HG02763 (cell line): ENCODE measurements at regions not wholly inside any gene's neighbourhood (a gene's known extent, or its start where the extent isn't known, plus 50 kb on each side); places are given as distances from the start of the nearest gene placed in this dataset.
"Not testable (repeated sequence)": the region's sequence is repeated elsewhere in the genome, so short reads cannot be mapped to it uniquely, and the experiment has no call there.

Experiments used
- ATAC-seq: cut with Tn5 transposase; IDR thresholded peaks from one replicate; pipeline ENCODE4 v1.9.1; 2021; ENCODE audit warnings: mild to moderate bottlenecking, moderate library complexity; ENCODE audit not compliant: unreplicated experiment

DNA sequence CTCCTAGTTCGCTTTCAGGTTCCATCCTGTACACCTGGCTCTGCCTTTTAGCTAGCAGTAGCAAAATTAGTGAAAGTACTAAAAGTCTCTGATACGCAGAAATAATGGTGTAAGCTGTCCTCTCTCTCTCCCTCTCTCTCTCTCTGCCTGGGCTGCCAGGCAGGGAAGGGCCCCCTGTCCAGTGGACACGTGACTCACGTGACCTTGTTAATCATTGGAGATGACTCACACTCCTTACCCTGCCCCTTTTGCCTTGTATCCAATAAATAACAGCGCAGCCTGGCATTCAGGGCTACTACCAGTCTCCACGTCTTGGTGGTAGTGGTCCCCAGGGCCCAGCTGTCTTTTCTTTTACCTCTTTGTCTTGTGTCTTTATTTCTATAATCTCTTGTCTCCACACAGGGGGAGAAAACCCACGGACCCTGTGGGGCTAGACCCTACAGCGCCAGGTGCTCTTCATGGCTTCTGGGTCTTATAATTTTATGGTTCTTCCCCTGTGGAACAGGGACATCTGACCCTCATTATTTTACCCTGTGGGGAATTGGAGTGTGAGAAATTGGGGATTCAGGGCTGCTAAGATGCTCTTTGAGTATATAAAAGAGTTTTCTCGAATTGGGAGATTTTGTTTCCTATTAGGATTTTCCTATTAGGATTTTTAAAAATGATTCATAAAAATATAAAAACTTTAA, 1348.2 kb downstream of the GATA3 start:
- ATAC-seq: not testable (repeated sequence)

DNA sequence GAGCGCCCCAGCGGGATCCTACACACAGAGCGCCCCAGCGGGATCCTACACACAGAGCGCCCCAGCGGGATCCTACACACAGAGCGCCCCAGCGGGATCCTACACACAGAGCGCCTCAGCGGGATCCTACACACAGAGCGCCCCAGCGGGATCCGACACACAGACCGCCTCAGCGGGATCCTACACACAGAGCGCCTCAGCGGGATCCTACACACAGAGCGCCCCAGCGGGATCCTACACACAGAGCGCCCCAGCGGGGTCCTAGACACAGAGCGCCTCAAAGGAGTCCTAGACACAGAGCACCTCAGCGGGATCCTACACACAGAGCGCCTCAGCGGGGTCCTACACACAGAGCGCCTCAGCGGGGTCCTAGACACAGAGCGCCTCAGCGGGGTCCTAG, 1352.7 kb downstream of the GATA3 start:
- not testable (repeated sequence) for ATAC-seq

DNA sequence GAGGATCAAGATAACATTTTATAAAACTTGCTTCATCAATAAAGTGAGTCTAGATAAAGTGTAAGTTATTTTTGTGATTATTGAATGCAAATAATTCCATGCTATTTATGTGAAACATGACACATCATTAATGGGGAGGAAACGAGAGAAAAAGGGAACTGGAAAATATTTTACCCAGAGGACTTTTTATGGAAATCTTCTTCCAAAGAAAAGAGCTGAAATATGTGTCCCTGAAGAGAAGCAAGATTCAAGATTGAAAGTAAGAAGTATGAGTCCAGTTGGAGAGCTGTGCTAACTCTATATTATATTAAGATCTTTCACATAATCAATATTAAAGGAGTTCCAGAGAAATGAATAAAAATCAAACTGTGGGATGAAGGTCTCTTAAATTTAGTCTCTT, 1361.8 kb downstream of the GATA3 start:
- ATAC-seq: no peak

DNA sequence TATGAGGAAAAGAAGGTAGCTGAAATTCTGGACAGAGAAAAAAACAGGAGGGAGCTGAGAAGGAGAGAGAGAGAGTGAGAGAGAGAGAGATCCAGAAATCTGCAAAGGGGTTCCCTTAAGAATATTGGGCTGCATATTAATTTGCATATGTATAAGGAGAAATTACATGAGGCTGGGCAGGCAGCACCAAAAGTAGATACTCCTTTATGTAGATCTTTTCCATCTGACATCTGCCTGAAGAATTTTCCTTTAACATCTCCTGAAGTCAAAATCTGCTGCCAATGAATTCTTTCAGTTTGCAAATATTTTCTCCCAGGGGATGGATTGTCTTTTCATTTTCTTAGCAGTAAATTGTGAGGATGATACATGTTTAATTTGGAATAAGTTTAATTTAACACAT, 1365.3 kb downstream of the GATA3 start:
- no peak for ATAC-seq

DNA sequence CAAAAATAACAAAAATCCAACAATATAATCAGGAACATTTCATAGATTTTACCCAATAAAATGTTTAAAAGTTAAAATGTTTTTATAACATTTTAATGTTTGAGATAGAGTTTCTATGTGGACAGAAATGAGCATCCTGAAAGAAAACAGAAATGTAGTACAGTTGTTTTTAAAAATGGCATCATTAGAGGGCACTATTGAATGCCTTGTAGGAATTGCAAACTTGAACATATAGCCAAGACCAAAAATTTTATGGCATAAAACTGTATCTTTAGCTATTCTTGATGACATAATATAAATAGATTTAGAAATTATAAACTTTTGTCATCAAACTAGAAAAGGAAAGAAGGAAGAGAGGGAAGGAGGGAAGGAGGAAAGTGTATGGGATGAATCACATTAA, 1372.7 kb downstream of the GATA3 start:
- no peak for ATAC-seq

DNA sequence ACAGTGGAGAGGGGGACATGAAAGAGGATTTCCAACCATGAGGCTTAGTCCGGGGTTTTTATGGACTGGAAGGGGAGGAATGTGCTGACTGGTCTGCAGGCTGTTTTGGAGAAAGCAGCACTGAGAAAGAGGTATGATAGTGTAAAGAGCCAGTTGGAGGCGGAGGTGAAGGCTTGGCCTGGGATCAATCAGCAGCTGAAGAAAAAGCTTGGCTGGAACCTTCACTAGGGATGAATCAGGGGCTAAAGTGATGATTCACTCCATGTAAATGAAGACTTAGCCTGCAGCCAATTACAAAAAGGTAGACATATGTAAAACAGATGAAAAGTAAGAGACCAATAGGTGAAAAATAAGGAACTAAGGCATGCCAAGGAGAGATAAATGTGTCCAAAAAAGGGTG, 1382.6 kb downstream of the GATA3 start:
- ATAC-seq: no peak

DNA sequence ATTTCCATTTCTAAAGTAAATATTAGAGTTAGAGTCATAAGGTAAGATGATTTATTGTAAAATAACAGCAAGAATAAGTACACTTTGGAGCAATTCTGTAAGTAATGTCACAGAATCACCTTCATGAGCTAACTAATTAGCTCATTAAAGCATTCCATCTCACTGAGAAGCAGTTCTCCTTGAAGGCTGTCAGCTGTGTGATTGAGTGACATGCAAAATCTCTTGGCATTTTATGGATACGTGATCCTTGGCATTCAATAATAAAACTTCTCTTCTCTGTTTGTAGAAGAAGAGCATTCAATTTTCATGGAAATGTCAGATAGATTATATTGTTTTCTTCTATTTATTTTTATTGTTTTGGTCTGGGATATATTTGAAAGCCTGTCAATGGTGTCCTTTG, 1389.3 kb downstream of the GATA3 start:
- ATAC-seq: no peak

DNA sequence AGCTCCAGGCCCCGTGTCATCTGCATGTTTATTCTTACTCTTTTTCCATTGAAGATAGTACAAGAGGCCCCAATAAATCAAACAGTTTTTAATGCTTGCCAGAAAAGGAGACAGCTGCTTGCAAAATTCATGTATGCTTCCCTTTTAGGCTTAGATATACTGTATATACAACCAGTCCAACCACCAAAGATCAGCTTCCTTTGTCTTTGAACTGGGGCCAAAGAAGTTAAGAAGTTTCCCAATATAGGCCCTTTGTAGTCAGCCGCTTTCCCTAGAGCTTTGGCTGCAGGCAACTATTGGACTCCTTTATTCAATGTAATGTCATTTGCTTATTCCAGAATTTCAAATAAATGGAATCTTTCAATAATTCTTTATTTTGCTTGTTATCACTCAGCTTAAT, 1395.0 kb downstream of the GATA3 start:
- no peak for ATAC-seq

DNA sequence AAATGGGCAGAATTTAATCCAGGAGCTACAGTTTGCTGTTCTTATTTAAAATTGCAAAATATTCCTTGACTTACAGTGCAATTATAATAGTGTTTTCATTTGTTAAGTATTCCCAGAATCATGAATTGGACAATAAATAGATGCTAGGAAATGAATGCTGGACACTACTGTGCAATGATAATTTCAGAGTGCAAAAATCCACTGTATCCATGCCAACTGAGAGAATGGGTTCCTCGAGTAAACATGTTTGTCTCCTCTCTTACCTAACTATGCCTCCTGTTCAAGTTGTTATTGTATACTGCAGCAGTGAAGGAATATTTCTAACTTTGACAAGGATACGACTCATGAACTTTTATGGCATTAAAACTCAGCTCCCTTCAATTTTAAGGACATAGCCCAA, 1396.3 kb downstream of the GATA3 start:
- ATAC-seq: no peak

DNA sequence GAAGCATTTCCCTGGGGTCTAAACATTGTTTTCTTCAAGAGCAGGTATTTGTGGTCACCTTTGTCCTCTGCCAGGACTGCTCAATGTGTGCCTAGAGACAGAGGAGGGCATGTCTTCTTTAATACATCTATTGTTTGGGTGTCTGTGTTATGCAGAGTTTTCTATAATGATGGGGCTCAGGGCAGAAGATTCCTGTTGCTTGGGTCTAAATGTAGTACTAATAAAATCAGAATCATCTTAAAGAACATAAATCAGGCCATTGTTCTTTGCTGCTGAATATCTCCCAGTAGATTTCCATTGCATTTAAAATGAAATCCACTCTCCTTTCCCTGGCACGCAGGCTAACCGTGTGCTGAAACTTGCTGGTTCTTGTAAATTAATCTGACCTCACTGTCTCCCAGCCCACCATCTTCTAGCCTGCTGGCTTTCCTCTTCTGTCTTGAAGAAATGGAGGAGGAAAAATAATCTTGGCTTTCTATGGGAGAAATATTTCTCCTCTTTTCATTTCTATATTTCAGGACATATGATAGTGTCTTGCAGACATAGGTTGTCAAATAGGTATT, 1396.8 kb downstream of the GATA3 start:
- no peak for ATAC-seq

DNA sequence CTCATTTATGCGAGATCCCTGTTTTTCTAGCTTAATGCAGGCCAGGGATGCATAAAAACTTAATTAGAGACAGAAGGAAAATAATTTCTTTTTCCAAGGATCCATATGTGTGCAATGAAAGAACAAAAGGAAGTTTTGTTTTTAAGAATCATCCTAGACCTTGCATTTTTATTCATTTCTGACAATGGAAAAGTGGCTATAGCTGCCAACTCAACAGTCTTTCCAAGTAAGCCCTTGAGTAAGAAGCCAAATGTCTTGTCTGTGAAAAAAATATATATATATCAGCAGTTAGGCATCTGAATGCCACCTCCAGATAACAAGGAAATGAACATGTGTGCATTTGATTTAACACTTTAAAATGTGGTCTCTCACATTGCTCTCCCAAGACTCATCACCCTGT, 1397.6 kb downstream of the GATA3 start:
- no peak for ATAC-seq

DNA sequence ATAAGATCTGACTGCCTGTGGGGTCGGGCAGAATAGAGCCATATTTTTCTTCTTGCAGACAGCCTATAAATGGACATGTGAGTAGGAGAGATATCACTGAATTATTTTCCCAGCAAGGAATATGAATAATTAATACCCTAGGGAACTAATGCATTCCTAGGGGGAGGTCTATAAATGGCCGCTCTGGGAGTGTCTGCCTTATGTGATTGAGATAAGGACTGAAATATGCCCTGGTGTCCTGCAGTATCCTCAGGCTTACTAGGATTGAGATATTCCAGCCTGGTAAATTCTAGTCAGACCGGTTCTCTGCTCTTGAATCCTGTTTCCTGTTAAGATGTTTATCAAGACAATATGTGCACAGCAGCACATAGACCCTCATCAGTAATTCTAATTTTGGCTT, 1399.4 kb downstream of the GATA3 start:
- ATAC-seq: not testable (repeated sequence)

DNA sequence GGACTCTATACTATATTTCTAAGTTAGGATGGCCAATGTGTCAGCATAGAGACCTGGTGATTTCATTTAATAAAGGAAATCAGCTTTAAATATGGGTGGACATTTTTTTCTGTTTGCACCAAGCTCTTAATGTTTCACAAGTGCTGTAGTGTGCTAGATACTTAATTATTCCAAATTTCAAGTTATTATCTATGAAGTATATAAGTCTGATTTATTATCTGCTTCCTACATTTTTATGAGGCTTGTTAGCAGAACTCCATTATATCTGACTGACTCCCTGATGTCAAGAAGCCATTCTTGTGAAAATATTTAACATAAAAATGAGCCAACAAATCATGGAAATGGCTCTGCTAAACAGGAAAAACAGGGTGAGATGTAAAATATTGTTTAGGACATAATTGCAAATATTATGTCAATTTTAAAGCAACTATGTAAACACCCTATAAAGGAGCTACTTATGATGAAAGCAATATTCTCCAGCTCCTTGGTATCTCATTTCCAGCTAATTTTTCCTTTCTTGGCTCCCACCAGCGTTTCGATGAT, 1415.2 kb downstream of the GATA3 start:
- ATAC-seq: no peak

DNA sequence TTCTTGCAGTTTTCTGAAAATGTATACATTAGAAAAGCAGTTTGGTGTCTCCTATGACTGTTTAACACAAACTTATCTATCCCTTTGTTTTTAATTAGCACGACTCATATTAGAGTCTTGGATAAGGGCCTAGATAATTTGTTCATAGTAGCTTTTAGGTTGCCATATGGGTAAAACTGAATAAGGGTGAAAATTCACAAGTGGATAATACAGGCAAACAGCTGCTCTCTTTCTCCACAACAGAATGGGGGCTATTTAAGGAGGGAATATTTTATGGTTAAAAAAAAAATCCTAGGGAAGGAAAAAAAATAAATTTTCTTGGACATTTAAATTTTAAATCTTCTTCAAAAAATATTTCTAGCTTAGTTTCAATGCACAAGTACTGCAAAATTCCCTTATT, 1416.1 kb downstream of the GATA3 start:
- no peak for ATAC-seq

DNA sequence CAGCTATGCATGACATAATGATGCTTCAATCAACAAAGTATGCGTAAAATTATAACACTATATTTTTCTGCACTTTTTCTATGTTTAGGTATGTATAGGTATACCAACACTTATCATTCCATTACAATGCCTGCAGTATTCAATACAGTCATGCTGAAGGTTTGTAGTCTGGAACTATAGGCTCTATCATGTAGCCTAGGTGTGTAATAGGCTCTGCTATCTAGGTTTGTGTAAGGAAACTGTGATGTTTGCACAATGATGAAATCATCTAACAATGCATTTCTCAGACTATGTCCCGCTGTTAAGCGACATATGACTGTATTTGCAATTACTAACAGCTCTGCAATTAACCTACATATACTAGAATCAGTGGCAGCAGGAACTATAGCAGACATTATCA, 1447.5 kb downstream of the GATA3 start:
- ATAC-seq: no peak

DNA sequence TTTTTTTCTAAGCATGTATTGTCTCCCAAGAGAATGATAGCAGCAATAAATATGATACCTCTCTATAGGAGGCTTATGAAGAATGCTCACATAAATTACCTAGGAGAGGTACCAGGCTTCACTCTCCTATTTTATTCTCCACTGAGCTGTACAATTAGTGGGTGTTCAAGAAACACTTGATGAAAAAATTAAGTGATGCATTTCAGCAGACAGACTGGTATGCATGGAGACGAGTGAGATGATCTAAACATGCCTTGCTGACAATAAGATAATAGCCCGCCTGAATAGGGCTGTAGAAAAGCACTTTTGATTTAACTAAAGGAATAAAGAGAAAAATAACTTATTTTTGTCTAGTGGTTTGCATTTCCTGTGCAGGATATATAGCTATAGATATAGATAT, 1449.7 kb downstream of the GATA3 start:
- ATAC-seq: no peak

DNA sequence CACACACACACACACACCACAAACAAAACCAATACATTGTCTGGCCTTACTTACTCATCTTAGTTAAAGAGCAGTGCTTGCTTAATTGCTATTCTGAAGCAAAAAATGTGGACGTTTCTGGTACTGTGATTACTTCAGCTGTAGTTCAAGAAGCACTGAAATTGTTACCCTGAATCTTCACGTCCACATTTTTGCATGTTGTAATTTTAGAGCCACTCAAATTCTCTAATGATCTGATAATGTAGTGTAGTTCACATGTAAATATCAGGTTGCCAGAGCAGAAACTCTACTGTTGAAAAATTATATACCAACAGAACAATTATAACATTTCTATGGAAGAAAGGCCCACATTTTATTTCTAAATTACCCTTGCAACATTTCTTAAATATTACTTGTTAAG, 1451.1 kb downstream of the GATA3 start:
- no peak for ATAC-seq

DNA sequence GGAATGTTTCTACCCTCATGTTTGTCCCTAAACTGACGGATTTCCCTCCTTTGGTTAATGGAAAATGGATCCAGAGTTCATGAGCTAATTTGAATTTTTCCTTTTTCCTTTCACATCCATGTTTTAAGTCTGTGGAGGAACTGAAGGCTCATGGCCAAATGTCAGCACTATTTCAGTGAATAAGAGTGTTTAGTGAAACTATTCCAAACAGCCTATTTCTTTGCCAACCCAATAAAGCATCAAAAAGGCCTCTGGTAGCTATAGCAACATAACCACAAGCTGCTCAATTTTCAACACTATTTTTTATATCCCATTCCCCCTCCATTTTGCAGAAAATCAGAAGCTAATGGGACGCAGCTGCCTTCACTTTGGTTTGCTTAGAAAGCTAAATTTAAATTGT, 1454.1 kb downstream of the GATA3 start:
- no peak for ATAC-seq

DNA sequence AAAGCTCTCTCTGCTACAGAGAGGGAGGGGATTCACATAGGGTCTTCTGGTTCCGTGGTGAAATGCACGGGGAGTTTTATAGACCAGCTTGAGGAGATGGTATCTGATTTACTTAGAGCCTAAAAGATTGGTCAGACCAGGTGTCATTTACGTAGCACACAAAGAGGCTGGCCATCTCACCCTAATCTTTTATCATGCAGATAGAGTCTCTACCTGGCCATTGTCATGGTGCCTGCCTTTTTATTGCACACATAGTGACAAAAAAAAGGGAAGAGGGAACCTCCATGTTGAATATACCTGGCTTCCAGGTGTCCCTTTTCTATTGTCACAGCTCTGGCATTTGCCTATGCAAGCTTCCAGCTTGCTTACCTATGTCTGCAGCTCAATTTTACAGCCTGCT, 1456.1 kb downstream of the GATA3 start:
- ATAC-seq: no peak

DNA sequence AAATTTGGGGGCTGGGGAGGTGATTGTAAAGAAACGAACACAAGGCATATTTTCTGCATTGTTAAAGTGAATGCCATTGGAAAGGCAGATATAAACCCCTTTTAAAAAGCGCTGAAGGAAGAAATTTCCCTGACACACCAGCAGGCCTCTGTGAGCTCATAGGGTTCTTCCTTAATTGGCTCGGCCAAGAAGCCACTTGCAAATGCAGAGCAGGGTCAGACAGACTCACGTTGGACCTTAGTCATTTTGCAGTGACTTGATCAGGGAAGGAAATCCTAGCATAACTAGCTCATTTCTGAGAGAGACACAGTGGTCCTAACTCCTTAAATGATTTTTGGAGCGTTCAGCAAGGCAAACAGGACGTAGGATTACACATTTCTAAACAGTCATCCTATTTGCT, 1461.4 kb downstream of the GATA3 start:
- no peak for ATAC-seq

DNA sequence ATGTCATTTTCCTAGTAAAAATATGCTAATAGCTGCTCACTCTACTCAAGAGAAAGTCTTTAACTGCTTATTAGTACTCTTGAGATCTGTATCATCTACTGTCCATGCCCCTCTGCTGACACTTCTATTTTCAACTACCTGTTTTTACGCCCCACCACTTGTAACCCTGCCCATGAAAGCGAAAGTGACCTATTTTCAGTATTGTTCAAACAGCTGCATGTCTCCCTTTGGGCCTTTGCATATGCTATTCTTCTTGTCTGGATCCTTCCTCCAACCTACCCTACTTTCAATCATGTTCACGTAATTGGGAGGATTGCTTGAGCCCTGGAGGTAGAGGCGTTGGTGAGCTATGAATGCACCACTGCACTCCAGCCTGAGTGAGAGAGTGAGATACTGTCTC, 1481.3 kb downstream of the GATA3 start:
- no peak for ATAC-seq

DNA sequence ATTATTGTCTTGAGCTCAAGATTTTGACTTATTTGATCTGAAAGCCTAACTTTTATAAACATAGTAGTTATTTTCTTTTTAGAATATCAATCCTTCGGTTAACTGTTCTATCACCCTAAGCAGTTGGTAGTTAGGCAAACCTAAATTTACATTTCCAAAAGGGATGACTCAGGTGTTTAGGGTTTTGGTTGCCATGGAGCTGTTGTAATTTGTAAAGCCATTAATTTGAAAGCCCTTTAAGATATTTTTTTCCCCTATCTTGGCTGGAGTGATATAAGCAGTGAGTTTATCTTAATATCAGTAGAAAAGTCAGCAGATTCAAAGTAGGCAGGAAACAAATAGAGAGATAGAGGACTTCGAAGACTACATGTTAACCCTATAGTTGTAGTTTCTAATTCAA, 1472.6 kb upstream of the CELF2 start:
- no peak for ATAC-seq
